GM18508 (cell line): ENCODE measurements at regions not wholly inside any gene's neighbourhood (a gene's known extent, or its start where the extent isn't known, plus 50 kb on each side); places are given as distances from the start of the nearest gene placed in this dataset.
"Not testable (repeated sequence)": the region's sequence is repeated elsewhere in the genome, so short reads cannot be mapped to it uniquely, and the experiment has no call there.

Experiments
- ATAC-seq: cut with Tn5 transposase; IDR thresholded peaks from one replicate; pipeline ENCODE4 v1.9.1; 2021; ENCODE audit warnings: moderate number of reproducible peaks; ENCODE audit not compliant: insufficient read depth, unreplicated experiment

GRCh38 chr2:176562359-176563078, 293.3 kb downstream of the MTX2 start:
- no peak for ATAC-seq

- no peak for ATAC-seq
Measured at GRCh38 chr2:176565641-176566323, 296.5 kb downstream of the MTX2 start.

DNA sequence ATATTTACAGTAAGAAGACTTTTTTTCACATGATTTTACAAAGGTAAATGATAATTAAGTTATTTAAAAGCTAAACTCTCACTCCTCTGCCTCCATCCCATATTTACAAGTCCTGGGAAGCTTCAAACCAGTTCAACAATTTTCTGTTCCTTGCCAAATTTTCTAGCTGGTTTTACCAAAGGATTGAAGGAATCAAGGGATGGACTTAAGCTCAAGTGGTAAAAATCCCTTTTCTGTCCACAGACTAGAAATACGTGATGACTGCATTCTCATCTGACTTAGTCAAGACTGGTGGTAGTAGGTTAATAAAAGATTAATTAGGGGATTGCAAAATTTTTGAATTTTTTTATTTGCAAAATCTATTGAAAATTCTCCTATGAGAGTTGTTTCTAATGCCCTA, 297.3 kb downstream of the MTX2 start:
- ATAC-seq, result no peak

GRCh38 chr2:176566961-176567360, 297.7 kb downstream of the MTX2 start:
- ATAC-seq, result no peak

GRCh38 chr2:176567361-176567760, 298.1 kb downstream of the MTX2 start:
- no peak for ATAC-seq

- no peak for ATAC-seq
Measured at GRCh38 chr2:176569574-176569973, 300.3 kb downstream of the MTX2 start.

DNA sequence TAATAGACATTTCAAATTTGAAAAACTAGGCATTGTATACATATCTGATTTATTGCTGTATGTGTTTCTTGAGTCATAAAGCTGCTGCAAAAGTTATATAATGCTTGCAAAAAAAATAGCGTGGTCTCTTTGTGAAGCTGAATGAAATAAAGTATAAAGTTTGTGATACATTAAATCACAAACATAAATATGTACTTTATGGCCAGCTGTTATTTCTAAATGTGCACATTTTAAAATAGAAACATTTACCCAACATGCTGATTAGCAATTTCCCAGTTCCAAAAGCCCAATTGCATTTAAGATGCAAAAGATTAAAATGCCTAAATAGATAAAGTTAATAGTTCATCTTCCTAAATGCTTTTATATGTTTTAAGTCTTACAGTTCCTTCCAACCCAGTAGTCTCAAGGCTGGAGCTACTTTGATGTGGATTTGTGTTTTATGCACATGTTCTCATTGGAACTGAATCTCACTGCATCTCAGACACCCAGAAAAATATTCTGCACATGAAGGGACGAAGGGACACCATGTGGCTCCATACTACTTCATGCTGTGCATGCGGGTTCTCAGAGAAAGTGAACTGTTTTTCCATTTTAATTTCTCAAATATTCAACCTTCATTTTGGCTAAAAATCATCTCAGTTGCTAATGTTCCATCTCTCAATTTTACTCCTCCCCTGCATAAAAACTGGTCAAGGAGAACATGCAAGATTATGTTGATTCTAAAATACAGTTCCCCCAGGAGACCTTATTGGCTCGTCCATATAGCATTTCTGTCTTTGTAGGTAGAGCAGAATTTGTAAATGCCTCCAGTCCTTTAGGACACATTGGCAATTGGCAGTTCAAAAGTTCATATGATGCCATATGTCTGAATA, 304.6 kb downstream of the MTX2 start:
- ATAC-seq, result no peak

DNA sequence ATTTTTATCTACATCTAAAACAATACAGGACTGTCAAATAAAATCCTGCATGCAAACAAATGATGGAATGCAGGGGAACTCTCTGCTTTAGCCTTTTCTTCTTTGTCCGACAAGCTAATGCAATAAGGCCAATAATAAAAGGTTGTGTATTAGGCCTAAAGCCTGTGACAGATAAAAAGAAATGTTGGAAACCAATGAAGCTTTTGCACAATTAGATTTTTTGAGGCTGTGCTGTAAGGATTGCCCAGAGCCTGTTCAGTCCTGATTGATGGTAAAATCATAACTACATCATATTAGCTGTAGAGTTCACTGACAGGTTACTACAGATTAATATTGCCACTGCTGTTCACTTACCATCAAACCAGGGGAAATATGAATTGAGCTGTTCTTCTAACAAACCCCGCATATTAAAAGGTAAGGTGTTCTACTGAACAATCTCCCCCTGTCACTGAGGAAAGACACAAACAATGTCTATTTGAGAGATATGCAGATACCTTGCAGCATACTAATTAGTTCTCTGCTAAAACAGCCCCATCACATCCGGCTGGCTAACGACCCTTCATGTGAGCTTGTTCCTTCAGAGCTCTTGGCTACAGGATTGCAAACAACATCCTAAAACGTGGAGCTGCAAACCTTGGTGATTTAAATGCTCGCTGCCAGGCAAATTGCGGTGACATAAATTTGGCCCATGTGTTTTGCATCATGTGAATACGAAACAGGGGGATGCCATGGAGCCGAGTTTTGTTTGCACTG, 305.4 kb downstream of the MTX2 start:
- ATAC-seq, result no peak

- ATAC-seq, result no peak
Measured at GRCh38 chr2:176575237-176575744, 306.0 kb downstream of the MTX2 start.

DNA sequence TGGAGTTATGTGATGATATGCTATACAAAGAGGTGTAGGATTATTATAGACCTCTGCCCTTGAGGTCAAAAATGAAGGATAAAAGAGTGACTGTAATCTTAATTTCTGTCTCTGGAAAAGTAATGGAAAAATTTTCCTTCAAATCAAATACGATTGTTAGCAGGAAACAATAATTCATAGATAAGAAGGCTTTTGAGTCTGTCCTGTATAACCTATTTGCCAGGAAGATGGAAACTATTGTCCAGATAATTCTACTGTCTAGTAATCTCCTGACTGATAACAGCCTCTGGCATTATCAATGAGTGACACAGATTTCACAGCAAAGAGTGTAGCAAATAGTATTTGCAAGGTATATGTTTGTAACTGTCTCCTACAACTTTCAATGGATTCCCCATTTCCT, 307.8 kb downstream of the MTX2 start:
- ATAC-seq, result no peak

DNA sequence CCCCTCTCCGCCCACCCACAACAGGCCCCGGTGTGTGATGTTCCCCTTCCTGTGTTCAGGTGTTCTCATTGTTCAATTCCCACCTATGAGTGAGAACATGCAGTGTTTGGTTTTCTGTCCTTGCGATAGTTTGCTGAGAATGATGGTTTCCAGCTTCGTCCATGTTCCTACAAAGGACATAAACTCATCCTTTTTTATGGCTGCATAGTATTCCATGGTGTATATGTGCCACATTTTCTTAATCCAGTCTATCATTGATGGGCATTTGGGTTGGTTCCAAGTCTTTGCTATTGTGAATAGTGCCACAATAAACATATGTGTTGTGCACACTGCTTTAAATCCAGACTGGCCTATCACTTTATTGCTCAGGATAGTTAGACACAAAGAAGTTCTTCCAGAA, 309.1 kb downstream of the MTX2 start:
- ATAC-seq, result not testable (repeated sequence)

DNA sequence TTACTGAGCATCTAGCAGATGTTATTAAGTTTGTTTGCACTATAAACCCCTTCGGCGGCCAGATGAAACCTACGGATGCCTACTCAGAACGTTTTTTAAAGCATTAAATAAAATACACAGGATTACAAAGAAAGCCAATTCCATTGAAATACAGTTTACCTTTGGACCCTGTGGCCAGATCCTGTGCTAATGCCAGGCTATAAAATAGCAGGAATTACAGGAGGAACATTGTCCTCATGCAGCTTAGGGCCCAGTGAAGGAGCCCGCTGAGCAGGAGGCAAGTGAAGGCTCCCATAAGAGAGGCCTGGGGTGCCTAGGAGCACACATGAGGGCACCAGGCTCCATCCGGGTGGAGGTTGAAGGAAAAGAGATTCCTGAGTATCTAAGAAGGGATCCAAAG, 310.4 kb downstream of the MTX2 start:
- ATAC-seq, result no peak

DNA sequence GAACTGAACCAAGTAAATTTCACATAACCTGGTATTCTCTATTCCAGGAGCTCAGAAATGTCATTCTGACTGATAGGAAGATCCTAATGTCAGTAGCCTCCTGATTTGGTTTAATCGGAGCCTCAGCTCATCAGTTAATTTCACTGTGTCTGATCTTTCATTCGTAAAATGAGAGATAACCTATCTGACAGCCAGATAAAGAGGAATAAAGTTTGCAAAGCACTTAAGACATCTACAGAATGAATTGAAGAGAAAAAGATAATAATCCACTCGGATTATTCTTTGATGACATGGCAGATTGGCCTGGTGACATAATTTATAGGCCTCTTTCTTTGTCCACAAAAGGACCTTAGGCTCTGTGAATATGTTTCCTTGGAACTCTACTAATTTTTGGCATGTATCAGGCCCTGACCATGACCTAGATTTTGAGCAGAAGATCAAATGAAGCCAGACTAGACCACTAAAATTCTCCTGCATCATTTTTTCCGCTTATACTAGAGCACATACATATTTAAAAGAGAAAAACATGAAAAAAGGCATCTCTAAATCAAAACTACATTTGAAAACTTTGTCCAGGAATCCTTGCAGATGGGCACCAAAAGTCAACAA, 312.4 kb downstream of the MTX2 start:
- ATAC-seq, result no peak

- no peak for ATAC-seq
Measured at GRCh38 chr2:176582176-176582575, 312.9 kb downstream of the MTX2 start.

GRCh38 chr2:176582990-176583481, 313.8 kb downstream of the MTX2 start:
- no peak for ATAC-seq

DNA sequence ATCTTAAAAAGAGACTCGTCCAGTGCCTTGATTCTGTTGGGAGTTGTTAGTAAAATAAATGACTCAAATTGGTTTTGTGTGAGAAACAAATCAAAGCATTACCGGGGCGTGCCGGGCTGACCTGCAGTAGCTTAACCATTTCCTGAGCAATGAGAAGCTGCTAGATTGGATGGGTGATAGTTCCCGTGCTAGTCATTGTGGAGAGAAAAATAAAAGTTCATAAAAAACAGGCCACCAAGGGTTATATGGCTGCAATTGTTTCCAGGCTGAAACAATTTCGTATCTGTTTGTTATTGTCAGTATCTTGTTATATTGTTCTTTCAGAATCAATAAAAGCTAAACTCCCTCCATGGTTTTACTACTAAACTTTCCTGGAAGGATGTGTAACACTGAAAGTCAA, 314.4 kb downstream of the MTX2 start:
- no peak for ATAC-seq

GRCh38 chr2:176584333-176584732, 315.1 kb downstream of the MTX2 start:
- ATAC-seq, result no peak

DNA sequence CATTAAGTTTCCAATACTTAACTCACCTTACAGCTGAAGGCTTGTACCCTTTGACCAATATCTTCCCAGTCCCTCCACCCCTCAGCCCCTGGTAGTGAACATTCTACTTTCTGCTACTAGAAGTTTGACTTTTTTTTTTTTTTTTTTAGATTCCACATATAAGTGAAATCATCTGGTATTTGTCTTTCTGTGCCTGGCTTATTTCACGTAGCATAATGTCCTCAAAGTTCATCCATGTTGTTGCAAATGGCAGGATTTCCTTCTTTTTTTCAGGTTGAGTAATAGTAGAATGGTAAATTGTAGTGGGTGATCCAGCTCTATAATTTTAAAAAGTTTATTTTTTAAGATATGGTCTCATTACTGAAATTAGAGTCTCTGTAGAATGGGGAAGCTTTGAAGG, 316.0 kb downstream of the MTX2 start:
- ATAC-seq, result no peak

DNA sequence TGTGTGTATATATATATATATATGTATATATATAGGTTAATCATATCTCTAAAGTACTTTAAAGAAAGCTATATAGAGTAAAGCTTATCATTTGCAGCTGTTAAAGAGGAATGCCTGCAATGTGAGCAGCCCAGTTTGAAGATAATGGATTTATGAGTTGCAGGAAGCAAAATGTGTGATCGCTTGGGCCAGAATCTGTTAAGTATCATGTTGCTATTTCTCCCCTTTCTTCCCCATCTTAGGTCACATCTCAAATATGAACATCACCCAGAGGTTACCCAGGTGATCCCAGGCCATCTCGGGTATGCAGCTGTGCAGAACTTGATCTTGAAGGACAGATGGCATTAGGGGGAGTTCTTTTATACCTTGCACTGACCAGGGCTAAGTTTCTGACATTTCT, 316.5 kb downstream of the MTX2 start:
- ATAC-seq, result no peak

GRCh38 chr2:176589287-176589686, 320.0 kb downstream of the MTX2 start:
- ATAC-seq, result no peak
